ENCODE measurements at regions not wholly inside any gene's neighbourhood (a gene's known extent, or its start where the extent isn't known, plus 50 kb on each side); places are given as distances from the start of the nearest gene placed in this dataset.
A peak's percentile ranks its signal among the peaks of the same experiment; 100 is the strongest.

DNA sequence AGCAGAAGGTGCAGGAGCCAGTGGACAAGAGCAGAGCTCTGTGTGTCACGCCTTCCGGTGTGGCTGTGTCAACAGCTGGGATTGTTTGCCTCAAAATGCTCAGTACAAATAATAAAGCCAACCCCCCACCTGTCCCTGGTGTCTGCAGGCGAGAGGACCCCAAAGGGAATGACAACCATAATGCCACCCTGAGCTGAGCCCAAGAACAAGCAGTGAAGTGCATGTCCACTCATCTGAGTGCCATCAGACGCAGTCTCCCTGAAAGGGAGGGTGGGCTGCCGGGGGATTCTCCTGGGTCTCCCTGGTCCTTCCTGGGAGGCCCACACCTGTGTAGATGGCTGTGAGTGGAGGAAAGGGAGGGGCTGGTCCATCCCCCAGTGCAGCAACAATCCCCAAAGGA, 328.8 kb upstream of the IRX1 start:
- DNase-seq = no peak

DNA sequence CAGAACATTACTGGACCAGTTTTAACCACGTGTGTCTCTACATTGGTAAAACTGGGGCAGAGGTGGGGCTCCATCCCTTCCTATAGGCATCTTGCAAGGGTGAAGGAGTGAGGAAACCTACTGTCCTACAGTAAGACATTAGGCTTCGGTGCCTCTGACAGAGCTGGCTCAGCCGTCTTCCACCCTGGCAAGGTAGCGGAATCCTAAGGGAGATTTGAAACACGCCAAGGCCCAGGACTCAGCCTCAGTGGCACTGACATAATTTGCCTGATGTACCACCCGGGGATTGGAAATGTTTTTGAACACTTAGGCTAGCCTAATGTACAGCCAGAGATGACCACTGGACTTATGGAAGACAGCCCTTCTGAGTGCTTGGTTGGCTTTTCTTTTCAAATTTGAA, 329.7 kb upstream of the IRX1 start:
- DNase-seq = no peak

DNA sequence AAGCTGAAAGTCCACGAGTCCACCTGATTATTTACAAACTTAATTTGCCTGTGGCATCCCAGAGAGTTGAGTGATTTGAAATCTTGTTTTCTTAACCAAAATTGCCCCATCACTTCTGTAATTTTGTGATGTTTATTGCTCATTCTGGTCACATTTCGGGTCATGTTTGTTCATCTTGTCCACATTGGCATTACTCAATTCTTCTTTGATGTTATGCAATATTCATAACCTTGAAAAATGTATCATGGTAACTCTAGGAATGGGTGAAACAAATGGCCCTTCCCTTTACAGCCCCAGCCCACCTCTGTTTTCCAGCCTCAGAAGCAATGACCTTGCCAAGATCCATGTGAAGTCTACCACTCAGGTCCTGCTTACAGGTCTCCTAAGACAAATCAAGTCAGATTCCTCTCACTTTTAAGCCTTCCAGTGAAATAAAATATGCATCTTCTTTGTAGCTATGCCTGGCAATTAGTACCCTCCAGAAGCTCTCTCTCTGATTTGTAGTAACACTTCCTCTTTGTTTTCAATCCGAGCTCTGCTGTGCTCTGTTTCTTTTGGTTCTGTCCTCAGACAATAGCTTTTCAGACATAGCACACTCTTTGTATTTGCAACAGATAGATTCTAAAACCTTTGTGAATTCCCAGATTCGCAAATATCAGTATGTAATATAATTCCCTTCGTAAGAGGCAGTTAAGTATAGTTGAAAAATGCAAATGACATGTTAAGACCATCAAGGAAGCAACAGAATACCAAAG, 330.3 kb upstream of the IRX1 start:
- DNase-seq = no peak

DNA sequence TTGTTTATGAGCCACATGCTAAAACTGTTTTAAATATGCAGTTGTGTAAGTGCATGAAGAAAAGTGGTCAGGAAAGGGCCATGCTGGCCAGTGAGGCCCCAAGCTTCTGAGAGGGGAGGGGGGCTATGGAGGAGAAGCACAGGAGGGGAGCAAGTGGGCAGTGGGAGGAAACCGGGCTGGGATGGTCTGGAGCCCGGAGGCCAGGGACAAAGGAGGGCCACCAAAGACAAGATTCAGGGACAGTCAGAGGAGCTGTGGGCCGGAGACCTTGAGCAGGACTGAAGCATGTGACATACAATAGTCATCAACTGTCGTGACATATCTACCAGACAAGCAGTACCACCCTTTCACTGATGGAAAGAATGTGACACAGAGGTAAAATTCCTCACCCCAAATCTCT, 333.2 kb upstream of the IRX1 start:
- DNase-seq = no peak

DNA sequence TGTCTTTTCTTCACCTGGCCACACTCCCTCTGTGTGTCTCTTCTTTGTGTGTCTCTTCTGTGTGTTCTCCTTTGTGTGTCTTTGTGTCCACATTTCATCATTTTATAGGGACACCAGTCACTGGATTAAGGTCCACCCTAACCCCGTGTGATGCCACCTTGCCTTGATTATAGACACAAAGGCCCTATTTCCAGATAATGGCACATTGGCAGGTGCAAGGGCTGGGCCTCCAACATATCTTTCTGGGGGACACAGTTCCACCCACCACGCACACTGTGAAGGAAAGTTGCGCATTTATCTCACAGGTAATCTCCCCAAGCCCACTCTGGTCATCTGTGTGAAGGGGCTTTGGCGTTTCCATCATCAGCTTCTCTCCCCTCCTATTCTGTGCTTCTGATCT, 334.6 kb upstream of the IRX1 start:
- no peak for DNase-seq

DNA sequence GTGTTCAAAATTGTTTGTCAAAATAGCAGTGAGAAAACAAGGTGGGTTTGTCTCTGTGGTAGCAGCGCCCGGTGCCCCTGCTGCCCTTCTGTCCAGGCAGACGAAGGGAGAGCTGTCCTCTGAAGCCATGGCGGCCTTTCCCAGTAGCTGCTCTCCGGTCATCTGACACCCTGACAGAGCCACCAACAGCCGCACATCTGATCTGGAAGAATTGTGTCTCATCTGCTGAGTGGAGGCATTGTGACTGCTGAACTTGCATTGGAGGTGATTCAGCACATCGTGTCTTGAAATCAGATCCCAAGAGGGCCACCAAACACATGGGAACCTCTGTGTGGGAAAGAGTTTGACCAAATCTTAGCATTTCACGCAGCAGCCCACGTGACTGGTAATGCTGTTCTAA, 337.6 kb upstream of the IRX1 start:
- DNase-seq = no peak

DNA sequence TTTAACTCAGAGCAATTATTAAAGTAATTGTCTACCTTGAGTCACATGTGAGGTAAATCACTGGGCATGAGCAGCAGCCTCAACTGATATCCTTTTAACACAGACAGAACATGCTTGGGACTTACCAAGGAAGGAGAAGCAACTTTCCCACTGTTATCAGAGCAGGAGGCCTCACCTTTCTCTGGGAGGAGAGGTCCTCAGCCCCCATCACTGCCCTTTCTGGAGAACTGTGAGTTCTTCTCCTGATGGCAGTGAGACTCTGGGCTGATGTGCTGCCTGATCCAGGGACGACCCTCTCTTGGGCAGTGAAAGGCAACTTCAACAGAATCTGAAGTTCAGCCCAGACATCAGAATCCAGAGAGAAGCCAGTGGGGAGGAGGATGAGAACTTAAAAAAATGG, 343.4 kb upstream of the IRX1 start:
- no peak for DNase-seq

DNA sequence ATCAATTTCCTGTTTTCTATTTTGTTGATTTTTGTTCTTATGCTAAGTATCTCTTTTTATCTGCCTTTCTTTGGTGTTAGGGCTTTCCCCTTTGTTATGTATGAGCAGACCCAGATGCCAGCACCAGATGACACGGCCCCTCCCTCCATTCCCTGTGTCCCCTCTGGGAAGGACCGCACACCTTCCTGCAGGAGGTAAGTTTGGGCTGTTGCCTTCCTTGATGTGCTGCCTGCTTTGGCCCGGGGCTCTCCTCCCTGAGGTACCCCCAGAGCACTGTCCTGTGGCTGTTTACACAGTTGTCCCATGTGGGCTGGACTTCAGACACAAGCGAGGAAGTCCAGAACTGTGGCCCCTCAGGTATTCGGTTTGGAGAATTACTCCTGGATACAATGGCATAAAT, 343.8 kb upstream of the IRX1 start:
- no peak for DNase-seq

DNA sequence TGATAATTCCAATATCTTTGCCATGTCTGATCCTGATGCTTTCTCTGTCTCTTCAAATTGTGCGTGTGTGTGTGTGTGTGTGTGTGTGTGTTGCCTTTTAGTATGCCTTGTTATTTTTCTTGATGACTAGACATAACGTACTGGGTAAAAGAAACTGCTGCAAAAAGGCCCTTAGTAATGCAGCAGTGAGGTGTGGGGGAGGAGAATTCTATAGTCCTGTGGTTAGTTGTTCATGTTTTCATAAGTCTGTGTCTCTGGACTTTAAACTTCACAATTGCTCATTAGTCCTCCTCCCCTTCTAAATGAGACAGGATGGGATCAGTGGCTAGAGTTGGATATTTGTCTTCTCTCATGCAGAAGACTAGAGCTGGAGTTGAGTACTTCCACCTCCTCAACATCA, 346.2 kb upstream of the IRX1 start:
- no peak for DNase-seq

DNA sequence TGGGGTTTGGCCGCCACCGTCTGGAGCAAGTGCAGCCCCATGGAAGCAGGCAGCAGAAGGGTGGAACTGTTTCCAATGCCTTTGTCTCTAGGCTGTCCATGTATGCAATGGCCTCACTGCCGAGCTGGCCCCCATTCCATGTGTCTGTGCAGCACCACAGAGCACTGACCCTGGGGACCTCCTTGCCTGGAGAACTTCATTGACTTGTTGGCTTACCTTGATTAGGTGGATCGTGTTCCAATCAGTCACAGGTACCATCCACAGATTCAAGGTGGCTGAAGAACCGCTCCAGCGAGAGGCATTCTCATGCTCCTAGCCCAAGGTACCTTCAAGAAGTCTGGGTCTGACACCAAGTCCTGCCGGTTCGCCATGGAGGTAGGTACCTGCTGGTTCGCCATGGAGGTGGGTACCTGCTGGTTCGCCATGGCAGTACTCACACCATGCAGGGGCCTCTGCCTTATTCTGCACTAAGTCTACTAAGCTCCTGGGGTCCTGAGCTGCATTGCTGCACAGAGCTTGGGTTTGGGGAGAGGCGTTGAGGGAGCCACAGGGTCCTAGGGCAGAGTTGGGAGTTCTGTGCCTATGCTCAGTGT, 358.3 kb upstream of the IRX1 start:
- no peak for DNase-seq

DNA sequence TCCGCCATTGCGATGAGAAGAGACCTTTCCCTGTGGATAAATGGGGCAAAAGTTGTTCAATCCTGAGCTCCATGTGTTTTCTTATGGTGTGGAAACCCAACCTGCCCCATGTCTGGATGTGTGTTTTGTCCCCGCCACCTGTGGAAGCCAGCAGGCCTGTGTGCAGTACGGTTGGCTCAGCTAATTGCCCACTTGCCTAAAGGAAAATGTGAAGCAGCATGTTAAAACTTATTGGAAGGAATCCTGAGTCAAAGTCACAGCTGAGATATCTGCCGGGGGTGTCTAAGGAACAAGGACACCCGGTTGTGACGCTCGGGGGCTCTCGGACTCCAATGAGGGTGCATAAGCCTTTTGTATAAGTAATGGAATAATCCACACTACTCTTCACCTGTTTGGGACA, 361.1 kb upstream of the IRX1 start:
- no peak for DNase-seq

DNA sequence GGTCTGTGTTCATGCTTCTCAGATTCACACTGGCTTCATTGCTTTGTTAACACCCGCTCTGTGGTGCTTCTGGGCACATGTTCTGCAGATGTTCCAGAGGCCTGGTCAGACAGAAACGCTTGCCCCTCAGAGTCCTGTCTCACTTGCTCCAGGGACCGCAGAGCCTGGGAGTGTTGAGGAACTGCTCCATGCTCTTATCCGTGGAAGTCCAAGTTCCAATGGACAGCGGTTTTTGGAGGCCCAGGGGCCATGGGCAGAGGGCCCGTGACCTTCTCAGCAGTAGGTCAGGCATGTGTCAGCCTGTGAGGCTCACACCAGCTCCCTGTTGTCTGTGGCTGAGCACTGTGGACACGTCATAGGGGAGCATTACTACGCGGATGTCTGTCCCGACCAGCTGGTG, 364.7 kb upstream of the IRX1 start:
- no peak for DNase-seq

DNA sequence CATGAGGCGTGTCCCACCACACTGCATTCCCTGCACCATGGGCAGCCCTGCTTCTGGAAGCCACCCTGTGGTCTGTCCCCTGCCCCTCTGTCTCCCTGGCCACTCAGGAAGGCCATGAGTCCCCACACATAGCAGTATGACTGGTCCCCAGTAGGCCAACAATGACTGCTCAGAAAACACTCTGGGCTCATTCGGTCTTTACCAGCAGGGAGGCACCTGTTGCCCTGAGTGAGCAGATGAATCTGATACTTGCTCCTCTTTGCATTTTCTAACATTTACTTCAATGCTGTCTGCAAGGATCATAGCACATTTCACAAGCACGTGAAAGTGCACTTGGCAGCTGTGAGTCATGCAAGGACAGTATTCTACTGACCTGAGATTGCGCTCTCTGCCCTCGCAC, 365.4 kb upstream of the IRX1 start:
- no peak for DNase-seq

DNA sequence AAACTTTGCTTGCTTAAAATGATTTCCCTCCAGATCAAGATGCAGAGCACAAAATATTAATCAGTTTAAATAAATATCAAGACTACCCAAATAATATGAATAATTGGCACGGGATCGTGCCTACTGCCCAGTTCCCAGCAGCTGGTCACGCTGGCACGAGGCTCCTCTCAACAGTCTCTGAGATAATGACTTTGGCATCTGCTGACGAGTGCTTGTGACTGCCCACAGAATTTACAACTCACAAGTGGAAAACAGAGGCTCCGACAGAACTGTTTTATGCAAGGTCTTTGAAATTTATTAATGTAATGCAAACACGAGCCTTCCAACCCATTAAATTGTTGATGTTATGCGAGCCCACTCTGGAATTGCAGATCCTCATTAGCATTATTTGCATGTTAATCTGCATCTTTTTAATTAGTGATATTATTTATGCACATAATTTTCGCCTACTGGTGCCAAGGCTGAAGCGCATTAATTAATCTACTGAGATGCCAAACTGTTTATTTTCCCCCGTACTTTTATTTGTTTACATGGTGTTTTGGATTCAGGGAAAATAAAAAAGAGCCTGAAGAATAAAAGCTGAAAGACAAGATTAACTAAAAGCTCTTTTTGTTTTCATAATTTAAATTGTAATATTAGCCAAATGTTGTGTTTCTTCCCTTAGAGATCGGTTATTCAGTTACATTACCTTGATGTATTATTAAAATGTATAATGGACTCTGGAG, 369.3 kb upstream of the IRX1 start:
- peak in 1 of 2 experiments; percentile 3 for DNase-seq

DNA sequence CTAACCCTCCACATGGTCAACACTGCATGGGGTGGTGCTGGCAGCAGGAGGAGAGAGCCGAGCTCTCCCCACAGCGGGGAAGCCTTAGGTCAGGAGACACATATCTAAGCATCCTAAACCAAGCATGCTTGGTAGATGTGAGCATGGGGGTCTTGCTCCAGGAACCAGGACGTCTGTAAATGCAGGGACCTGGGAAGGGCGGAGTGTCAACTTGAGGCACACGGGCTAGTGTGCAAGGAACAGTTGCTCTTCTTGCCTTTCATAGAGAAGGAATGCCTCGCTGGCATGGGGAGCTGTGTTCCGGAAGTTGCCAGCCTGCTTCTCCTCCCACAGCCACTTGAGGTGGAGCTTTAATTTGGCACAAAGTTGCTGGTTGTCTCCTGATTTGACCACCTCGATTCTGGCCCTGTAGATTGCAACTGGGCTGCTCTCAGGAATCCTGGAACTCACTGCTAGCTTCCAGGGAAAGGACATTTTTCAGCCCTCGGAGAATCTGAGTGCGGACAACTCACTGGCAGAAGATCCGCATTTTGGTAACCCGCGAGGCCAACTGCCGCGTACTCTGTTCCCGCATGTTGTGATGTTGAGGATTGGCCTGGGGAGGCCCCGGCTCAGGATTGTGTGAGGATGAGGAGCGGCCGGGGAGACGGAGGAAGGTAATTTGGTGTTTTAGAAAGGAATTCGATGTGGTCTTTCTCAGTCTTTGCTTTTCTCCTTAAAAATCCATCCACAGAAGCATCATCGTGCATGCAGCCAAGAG, 370.3 kb upstream of the IRX1 start:
- no peak for DNase-seq

DNA sequence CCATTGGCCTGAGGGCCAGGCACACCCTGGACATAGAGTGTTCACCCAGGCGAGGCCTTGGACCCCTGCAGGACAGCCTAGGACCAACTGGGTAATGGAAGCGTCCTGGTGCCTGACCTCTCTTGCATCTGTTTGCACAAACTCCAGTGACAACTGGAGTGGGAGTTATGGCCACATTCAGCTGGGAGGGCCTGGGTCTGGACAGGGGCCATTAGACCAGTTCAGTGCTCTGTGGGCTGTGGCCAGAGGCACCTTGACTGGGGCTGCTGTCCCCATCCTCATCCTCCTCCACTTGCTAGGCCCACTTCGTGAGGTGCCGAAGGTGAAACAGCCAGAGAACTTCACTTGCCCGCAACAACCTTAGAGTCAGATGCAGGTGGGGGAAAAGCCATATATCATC, 372.7 kb upstream of the IRX1 start:
- DNase-seq = no peak

DNA sequence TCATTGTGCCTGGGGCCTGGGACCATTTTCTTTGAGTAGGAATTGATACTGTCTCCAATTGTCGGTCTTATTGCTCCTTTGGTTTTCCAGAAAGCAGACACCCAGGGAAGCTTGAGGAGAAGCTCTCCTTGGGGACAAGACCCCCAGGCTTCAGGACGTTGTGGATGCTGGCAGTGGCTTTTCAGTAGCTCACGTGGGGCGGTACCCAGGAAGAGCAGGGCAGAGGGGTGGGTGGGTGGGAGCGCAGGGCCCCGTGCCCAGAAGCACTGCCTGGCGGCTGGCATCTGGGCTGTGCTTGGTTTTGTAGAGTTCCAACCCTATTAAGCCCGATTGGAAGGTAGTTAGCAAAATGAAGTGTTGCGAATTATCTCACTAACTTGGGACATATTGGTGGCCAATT, 374.2 kb upstream of the IRX1 start:
- no peak for DNase-seq

DNA sequence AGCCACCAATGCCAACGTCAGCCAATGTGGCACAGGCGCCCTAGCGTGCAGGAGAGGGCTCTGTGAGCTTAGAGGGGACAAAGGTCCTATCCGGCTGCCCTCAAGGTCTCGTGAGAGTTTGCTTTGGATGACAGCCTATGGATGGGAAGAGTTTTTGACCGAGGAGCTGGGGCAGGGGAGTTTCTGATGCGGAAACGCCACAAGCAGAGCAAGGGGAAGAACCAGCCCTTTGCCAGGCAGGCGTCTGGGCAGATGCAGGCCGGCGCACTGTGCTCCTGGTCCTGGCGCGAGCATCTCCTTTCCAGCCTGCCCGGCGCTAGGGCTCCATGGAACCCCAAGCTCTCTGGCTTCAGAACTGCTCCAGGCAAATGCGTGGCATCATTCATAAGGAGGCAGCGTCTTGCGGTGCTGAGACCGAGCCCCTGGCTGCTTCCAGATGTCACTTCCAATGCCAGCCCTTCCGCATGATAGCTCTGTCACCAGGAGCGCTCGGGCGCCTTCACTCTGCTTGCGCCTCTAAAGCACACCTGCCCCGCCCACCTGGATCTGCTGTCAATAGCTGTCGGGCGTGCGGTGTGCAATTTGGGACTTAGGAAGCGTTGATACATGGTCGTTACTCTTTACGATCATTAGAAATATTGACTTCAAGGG, 374.9 kb upstream of the IRX1 start:
- DNase-seq = no peak

DNA sequence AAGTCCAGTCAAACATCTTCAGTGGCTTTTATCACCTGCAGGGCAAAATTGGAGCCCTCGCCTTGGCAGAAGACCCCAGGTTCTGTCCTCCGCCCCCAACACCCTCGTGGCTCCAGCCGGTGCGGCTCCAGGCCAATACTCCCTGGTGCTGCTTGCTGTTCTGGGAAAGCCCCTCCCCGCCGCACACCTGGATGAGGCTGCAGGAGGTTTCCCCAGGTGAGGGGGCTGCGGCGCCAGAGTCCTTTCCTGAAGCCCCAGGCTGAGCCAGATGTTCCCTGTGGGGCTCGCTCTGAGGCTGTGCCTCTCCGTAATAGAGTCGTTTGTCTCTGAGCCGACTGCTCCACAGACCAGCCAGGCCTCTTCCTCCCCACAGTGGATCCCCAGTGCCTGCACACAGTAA, 375.4 kb upstream of the IRX1 start:
- DNase-seq = no peak

DNA sequence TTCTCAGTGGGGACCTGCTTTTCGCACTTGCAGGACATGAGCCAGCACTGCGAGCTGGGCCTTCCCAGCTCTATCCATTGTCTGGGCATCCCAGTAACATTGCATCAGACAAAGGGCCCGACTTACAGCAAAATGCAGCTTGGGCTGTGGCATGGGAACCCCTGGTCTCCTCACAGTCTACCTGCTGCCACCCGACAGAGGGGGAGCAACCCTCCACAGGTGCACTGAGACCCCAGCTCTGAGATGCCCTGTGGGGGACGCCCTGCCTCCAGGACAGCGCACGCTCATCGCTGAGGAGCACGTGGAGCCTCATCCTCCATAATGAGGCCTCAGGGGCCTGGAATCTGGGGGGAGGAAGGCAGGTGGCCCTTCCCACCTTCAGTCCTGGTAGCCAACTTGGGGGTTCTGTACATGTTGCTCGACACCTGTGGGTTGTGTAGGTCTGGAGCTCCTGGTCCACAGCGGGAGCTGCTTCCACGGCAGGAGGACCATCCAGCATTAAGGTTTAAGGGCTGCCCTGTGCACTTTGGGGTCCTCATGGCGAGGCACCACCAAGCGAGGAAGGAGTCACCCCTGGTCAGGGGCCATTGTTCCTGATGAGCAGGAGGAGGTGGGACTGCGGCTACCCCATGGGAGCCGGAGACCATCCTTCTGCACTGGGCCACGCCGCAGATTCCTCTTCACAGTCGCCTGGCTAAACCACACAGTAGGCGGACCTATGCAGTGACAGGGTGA, 376.5 kb upstream of the IRX1 start:
- DNase-seq = no peak

DNA sequence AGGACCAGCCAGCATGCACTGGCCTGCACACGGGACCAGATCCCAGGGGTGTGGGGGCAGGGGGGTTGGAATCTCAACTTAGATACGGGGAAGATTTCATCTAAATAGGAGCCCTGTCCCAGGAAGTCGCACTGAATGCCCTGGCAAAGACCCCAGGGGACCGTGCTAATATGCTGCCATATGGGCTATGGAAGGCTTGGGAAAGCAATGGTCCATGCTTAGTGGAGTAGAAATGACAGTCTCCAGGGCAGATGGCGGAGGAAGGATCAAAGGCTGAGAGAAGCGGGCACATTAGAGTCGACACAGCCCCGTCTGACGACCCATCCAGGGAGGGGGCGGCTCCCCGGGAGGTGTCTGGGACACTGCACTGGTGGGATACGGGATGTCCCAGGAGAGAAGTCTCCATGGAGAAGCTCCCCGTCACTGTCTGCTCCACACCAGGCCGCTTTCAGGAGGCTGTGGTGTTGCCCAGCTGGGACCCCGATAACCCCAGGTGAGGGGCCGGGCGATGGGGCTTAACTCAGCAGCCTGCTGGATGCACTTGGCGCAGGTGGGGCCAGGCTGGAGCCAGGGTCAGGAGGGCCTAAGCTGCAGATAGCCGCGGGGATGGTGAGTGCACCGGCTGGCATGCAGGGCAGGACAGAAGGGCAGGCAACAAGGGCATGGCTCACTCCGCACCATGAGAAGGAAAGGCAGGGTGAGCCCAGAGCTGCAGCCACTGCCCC, 377.7 kb upstream of the IRX1 start:
- DNase-seq = no peak

DNA sequence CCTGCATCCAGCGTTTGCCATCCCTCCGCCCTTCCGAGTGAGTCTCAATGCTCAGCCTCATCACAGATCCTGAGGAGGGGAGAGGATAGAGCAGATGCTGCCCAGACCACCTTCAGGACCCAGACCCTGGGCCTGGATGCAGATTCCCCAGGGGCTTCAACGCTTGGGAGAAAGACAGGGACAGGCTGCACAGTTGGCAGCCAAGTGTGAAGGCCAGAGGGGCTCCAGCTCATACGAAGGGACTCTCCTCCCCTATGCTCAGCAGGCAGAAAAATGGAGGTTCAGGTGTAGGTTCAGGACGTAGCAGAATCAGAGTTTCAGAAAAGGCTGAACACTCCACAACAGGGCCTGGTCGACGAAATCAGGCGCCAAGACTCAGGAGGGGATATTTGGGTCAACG, 378.5 kb upstream of the IRX1 start:
- DNase-seq = no peak
